ENCODE measurements at regions not wholly inside any gene's neighbourhood (a gene's known extent, or its start where the extent isn't known, plus 50 kb on each side); places are given as distances from the start of the nearest gene placed in this dataset.

DNA sequence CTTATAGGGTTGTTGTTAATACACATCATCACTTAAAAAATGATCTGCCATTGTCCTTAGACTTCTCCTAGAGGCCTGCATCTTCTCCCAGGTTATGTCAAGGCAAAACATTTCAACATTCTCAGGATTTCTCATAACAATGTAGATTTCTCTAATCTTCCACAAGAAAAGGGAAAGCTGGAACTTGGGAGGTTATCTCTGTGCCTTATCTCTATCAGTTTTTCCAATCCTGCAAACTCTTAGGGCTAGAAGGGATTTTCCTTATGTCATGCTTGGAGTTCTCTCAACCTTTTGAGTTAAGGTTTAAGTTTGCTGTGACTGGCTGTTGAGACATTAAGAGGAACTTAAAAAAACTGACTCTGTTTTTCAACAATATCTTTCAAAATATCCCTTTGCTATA, 300.6 kb upstream of the TFPI start:
- TF ChIP-seq, protein P1, sequence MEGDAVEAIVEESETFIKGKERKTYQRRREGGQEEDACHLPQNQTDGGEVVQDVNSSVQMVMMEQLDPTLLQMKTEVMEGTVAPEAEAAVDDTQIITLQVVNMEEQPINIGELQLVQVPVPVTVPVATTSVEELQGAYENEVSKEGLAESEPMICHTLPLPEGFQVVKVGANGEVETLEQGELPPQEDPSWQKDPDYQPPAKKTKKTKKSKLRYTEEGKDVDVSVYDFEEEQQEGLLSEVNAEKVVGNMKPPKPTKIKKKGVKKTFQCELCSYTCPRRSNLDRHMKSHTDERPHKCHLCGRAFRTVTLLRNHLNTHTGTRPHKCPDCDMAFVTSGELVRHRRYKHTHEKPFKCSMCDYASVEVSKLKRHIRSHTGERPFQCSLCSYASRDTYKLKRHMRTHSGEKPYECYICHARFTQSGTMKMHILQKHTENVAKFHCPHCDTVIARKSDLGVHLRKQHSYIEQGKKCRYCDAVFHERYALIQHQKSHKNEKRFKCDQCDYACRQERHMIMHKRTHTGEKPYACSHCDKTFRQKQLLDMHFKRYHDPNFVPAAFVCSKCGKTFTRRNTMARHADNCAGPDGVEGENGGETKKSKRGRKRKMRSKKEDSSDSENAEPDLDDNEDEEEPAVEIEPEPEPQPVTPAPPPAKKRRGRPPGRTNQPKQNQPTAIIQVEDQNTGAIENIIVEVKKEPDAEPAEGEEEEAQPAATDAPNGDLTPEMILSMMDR (IDR thresholded peaks at IDR 0.05), result no peak
- intact Hi-C loops (cut with DNase I), result no loop called here
- Histone ChIP-seq H3K4me3 (no peak overlapping the region), H3K36me3 (ENCODE audit: insufficient read depth in 1 of 2, low read depth in 1 of 2) (no peaks in the 10 kb centered on the region), H3K27me3 (ENCODE audit: insufficient read depth in 3 of 3, low read length in 2 of 3) (no peaks in the 10 kb centered on the region), H3K4me1 (no peaks in the 10 kb centered on the region), H3K27ac (no peak overlapping the region), H3K9me3 (no peaks in the 10 kb centered on the region)
- no peak for DNase-seq
- no peak for ATAC-seq

DNA sequence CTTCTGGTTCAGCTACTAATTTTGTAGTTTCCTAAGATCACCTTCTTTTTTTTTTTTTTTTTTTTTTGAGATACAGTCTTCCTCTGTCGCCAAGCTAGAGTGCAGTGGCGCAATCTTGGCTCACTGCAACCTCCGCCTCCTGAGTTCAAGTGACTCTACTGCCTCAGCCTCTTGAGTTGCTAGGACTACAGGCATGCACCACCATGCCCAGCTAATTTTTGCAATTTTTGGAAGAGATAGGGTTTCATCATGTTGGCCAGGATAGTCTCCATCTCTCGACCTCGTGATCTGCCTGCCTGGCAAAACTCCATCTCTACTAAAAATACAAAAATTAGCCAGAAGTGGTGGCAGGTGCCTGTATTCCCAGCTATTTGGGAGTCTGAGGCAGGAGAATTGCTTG, 301.5 kb upstream of the TFPI start:
- Histone ChIP-seq H3K27ac (no peak overlapping the region), H3K4me1 (no peaks in the 10 kb centered on the region), H3K9me3 (no peaks in the 10 kb centered on the region), H3K4me3 (no peak overlapping the region), H3K36me3 (ENCODE audit: insufficient read depth in 1 of 2, low read depth in 1 of 2) (no peaks in the 10 kb centered on the region), H3K27me3 (ENCODE audit: insufficient read depth in 3 of 3, low read length in 2 of 3) (no peaks in the 10 kb centered on the region)
- intact Hi-C loops (cut with DNase I), result no loop called here
- TF ChIP-seq, protein P1 (IDR thresholded peaks at IDR 0.05), result no peak
- ATAC-seq, result no peak
- DNase-seq, result no peak
- WGBS, 3 donors, result 61 to 70% (median 68%) methylated on average over 5 of the region's 5 CpGs

DNA sequence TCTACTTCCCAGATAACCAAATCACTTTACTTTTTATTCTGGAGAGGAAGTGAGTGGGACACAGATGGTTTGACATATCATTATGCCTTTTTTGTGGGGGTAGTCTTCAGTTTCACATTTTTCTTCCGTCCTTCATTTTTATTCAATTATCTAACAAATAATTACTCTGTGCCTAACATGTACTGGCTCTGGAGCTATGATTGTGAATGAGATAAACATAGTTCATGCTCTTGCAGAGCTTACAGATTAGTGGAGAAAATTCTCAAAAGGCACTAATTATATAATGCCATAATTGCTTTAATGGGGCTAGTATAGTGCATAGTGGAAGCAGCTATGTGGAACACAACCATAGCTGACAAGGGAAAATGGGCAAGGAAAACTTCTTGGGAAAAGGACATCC, 303.6 kb upstream of the TFPI start:
- no peaks in the 10 kb centered on the region for H3K4me1 ChIP-seq
- DNase-seq (no peak), ATAC-seq (no peak)
- TF ChIP-seq, protein P1 (IDR thresholded peaks at IDR 0.05), result no peak
- no peaks in the 10 kb centered on the region for H3K36me3 ChIP-seq (ENCODE audit: insufficient read depth in 1 of 2, low read depth in 1 of 2)
- H3K27me3 ChIP-seq (ENCODE audit: insufficient read depth in 3 of 3, low read length in 2 of 3), result no peaks in the 10 kb centered on the region
- 83 to 87% (median 84%) methylated on average over 1 of the region's 1 CpG for WGBS, 3 donors
- no peak overlapping the region for H3K4me3 ChIP-seq
- intact Hi-C loops (cut with DNase I), result no loop called here
- no peak overlapping the region for H3K27ac ChIP-seq
- no peaks in the 10 kb centered on the region for H3K9me3 ChIP-seq

DNA sequence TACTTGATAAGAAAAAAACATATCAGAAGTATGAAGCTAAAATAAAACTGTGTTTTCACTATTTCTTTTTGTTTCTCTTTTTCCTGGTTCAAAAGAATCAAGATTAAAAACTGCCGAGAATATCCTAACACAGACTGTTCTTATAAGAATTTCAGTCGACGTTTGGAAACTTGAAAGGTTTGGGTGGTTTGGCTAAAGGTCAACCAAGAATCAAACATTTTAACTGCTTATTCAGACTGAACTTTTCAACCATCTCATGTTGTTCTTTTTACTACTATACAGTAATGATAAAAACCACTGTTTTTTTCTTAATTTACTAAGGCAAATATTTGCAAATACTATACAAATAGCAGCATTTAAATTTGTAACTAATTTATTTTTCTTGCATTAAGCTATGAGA, 308.5 kb upstream of the TFPI start:
- Histone ChIP-seq H3K4me3 (no peak overlapping the region), H3K4me1 (no peaks in the 10 kb centered on the region), H3K9me3 (no peaks in the 10 kb centered on the region), H3K36me3 (ENCODE audit: insufficient read depth in 1 of 2, low read depth in 1 of 2) (no peaks in the 10 kb centered on the region), H3K27ac (no peak overlapping the region), H3K27me3 (ENCODE audit: insufficient read depth in 3 of 3, low read length in 2 of 3) (no peaks in the 10 kb centered on the region)
- intact Hi-C loops (cut with DNase I), result no loop called here
- 37 to 57% (median 41%) methylated on average over 3 of the region's 3 CpGs for WGBS, 3 donors
- ATAC-seq (no peak), DNase-seq (no peak)
- TF ChIP-seq, protein P1 (IDR thresholded peaks at IDR 0.05), result no peak

DNA sequence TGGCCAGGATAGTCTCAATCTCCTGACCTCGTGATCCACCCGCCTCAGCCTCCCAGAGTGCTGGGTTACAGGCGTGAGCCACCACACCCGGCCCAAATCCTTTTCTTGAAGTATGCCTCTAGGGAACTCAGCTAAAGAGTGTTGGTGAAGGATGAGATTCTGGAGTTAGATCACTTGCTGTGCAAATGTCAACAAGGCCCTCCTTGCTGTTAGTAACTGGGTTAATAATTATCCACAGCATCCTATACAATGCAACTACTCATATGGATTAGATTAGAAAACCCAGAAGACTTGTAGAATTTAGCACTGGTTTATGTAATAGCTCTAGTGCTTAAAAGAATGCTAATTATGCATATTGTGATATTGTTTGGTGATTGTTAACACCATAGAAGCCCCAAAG, 310.8 kb upstream of the TFPI start:
- 92 to 98% (median 97%) methylated on average over 4 of the region's 4 CpGs for WGBS, 3 donors
- H3K4me3 ChIP-seq, result no peak overlapping the region
- no peak overlapping the region for H3K27ac ChIP-seq

More for the DNA sequence above, 310.8 kb upstream of the TFPI start:
- TF ChIP-seq, protein P1 (IDR thresholded peaks at IDR 0.05), result no peak
- H3K9me3 ChIP-seq, result no peaks in the 10 kb centered on the region
- no peak for ATAC-seq
- intact Hi-C loops (cut with DNase I), result no loop called here
- no peaks in the 10 kb centered on the region for H3K36me3 ChIP-seq (ENCODE audit: insufficient read depth in 1 of 2, low read depth in 1 of 2)
- peaks cover 0 to 2% (median 0%) of the 10 kb centered on the region in 3 donors for H3K27me3 ChIP-seq (ENCODE audit: insufficient read depth in 3 of 3, low read length in 2 of 3)
- no peaks in the 10 kb centered on the region for H3K4me1 ChIP-seq
- DNase-seq, result no peak
